ENCODE measurements at regions not wholly inside any gene's neighbourhood (a gene's known extent, or its start where the extent isn't known, plus 50 kb on each side); places are given as distances from the start of the nearest gene placed in this dataset.

DNA sequence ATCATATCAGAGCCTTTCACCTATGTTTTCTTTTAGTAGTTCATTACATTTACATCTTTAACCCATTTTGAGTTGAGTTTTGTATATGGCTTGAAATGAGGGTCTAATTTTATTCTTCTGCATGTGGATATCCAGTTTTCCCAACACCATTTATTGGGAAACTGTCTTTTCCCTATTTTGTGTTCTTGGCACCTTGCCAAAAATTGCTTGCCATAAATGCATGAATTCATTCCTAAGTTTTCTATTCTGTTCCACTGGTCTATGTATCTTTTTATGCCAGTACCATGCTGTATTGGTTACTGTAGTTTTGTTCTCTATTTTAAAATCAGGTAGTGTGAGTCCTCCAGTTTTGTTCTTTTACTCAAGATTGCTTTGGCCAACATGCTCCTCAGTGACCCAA, 144.0 kb upstream of the OBI1 start:
- H2AFZ ChIP-seq (ENCODE audit: low read length), result no peak overlapping the region
- H3K4ac ChIP-seq (replicated peaks; ENCODE audit: insufficient read length, low read depth, low read length), result no peak overlapping the region
- no peak overlapping the region for H2BK120ac ChIP-seq (replicated peaks; ENCODE audit: low read depth, low read length)
- H2BK5ac ChIP-seq (ENCODE audit: low read depth, low read length), result no peak overlapping the region
- H3K36me3 ChIP-seq (ENCODE audit: control insufficient read depth in 2 of 4, insufficient read depth in 4 of 4, low read length in 3 of 4), result no peaks in the 10 kb centered on the region
- H3K4me1 ChIP-seq (replicated peaks in 1 of 4; ENCODE audit: control insufficient read depth in 3 of 4, insufficient read depth in 4 of 4, low read length in 3 of 4), result no peaks in the 10 kb centered on the region
- no peak overlapping the region for H3K56ac ChIP-seq (replicated peaks; ENCODE audit: insufficient read length, low read depth, low read length)
- no peak for DNase-seq (ENCODE audit: low read depth in 1 of 2, low spot score in 2 of 2)
- no peak overlapping the region for H4K5ac ChIP-seq (ENCODE audit: insufficient read length, low read depth, low read length)
- no peak overlapping the region for H3K18ac ChIP-seq (ENCODE audit: extremely low read depth, low read length)
- H3K79me2 ChIP-seq (ENCODE audit: control insufficient read depth in 1 of 2, insufficient read depth in 2 of 2, low read length in 2 of 2), result no peaks in the 10 kb centered on the region
- no peaks in the 10 kb centered on the region for H3K23me2 ChIP-seq (ENCODE audit: low read depth, low read length)
- H3K14ac ChIP-seq (ENCODE audit: insufficient read length), result no peak overlapping the region
- H3K27me3 ChIP-seq (replicated peaks in 1 of 4; ENCODE audit: control insufficient read depth in 3 of 4, extremely low read depth in 1 of 4, insufficient read depth in 3 of 4, low read length in 3 of 4), result no peaks in the 10 kb centered on the region
- no peak overlapping the region for H2BK12ac ChIP-seq (ENCODE audit: low read depth, low read length)
- H3K27ac ChIP-seq (ENCODE audit: low read depth, low read length), result no peak overlapping the region
- H3K4me2 ChIP-seq (ENCODE audit: insufficient read depth in 1 of 2, low read depth in 2 of 2, low read length in 2 of 2), result no peak overlapping the region
- TF ChIP-seq ASH2L (IDR thresholded peaks at IDR 0.05; ENCODE audit: low read length) (no peak), KDM1A (IDR thresholded peaks at IDR 0.05; ENCODE audit: borderline replicate concordance, low read length) (no peak), EZH2 (IDR thresholded peaks at IDR 0.05; ENCODE audit: low read depth, low read length, severe bottlenecking) (no peak)
- ChIA-PET CTCF (ENCODE audit: partially characterized antibody) (interaction anchor here (1.2 kb wide), 1 partner anchor 12 kb away, joined by 4 read pairs; no protein-coding TSS in a partner anchor), POLR2A (ENCODE audit: partially characterized antibody) (no interaction called here)
- no peak overlapping the region for H4K8ac ChIP-seq (ENCODE audit: extremely low read depth, insufficient read depth, low read length)
- no peak overlapping the region for H2BK20ac ChIP-seq (ENCODE audit: low read length)
- FAIRE-seq, result no peak
- no peak overlapping the region for H3K4me3 ChIP-seq (ENCODE audit: extremely low read depth in 1 of 4, insufficient read depth in 2 of 4, low read depth in 3 of 4, low read length in 4 of 4)
- no peak overlapping the region for H2AK5ac ChIP-seq (ENCODE audit: low read depth, low read length)
- no peak overlapping the region for H4K91ac ChIP-seq (replicated peaks; ENCODE audit: insufficient read length, low read length)
- no peak overlapping the region for H3K9ac ChIP-seq (replicated peaks in 1 of 4; ENCODE audit: extremely low read depth in 1 of 4, low read depth in 3 of 4, low read length in 3 of 4)
- H3K9me3 ChIP-seq (ENCODE audit: insufficient read depth in 2 of 2, low read depth in 1 of 2, low read length in 1 of 2), result no peaks in the 10 kb centered on the region
- no peak overlapping the region for H3K23ac ChIP-seq (ENCODE audit: insufficient read length)
- H4K20me1 ChIP-seq (replicated peaks in 1 of 2; ENCODE audit: control insufficient read depth in 1 of 2, insufficient read depth in 2 of 2, low read length in 2 of 2), result no peaks in the 10 kb centered on the region
- H3K79me1 ChIP-seq (ENCODE audit: low read depth, low read length), result no peaks in the 10 kb centered on the region
- H2BK15ac ChIP-seq (ENCODE audit: low read length), result no peak overlapping the region

All from H1 (cell line).